ENCODE measurements at regions not wholly inside any gene's neighbourhood (a gene's known extent, or its start where the extent isn't known, plus 50 kb on each side); places are given as distances from the start of the nearest gene placed in this dataset.

DNA sequence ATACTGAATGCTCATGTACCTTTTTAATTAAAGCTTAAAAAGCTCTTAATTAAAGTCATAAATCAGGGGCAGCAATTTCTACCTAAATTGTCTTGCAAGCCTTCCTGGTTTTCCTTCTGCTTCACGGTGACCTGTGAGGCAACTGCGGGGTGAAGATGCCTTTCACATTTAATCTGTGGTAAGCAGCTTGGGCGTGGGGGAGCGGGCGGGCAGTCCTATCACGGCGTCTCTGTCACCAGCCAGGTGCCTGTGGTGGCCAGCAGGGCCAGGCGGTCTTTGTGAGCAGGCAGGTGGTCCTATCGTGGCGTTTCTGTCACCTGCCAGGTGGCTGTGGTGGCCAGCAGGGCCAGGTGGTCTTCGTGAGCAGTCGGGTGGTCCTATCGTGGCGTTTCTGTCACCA, 269.2 kb upstream of the PPP2R2D start:
- Histone ChIP-seq H3K27ac (ENCODE audit: low read depth, low read length, severe bottlenecking) (no peak overlapping the region), H3K4me3 (ENCODE audit: extremely low read depth, insufficient read depth, low read length, poor library complexity, severe bottlenecking) (no peak overlapping the region), H3K9me3 (ENCODE audit: control insufficient read depth, low read length) (peaks cover 7% of the 10 kb centered on the region), H3K36me3 (ENCODE audit: control insufficient read depth, insufficient read depth, low read length) (no peaks in the 10 kb centered on the region), H3K4me1 (ENCODE audit: control insufficient read depth, insufficient read depth, low read length, poor library complexity, severe bottlenecking) (no peaks in the 10 kb centered on the region)
- 91 to 96% methylated on average over 14 of the region's 14 CpGs for WGBS, 2 experiments (ENCODE audit: insufficient coverage in 2 of 2)

DNA sequence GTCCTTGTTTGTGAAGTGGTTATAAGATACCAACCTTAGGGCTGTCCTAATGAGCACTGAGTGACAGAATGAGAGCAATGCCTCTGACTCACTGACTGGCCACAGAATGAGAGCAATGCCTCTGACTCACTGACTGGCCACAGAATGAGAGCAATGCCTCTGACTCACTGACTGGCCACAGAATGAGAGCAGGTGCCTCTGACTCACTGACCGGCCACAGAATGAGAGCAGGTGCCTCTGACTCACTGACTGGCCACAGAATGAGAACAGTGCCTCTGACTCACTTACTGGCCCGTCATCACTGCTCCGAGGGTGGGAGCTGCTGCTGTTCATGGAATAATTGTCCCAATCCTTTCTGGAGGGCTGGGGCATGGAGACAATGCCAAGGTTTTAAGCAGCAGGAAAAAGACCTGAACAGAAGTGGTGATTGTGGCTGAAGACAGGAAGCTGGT, 265.2 kb upstream of the PPP2R2D start:
- H3K9me3 ChIP-seq (ENCODE audit: control insufficient read depth, low read length): no peaks in the 10 kb centered on the region
- WGBS, 2 experiments (ENCODE audit: insufficient coverage in 2 of 2): 66 to 76% methylated on average over 3 of the region's 3 CpGs
- H3K4me3 ChIP-seq (ENCODE audit: extremely low read depth, insufficient read depth, low read length, poor library complexity, severe bottlenecking): no peak overlapping the region
- no peaks in the 10 kb centered on the region for H3K36me3 ChIP-seq (ENCODE audit: control insufficient read depth, insufficient read depth, low read length)
- H3K4me1 ChIP-seq (ENCODE audit: control insufficient read depth, insufficient read depth, low read length, poor library complexity, severe bottlenecking): no peaks in the 10 kb centered on the region
- no peak overlapping the region for H3K27ac ChIP-seq (ENCODE audit: low read depth, low read length, severe bottlenecking)

DNA sequence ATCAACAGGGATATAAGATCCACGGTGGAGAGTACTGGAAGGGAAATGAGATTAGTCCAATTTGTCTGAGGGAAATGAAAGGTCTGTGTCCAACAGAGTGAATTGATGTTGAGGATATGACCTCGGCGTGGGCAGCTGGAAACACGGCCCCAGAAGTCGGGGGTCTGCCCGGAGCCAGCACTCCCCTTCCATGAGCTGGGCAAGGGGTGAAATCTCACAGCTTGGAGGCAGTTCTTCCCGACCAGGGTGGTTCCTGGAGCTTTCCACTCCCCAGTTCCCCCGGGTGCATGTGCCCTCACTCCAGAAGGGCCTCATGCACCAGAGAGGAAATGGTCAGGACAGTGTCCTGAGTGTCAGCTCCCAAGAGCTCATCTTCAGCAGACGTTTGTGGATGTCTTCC, 264.7 kb upstream of the PPP2R2D start:
- Histone ChIP-seq H3K4me1 (ENCODE audit: control insufficient read depth, insufficient read depth, low read length, poor library complexity, severe bottlenecking) (no peaks in the 10 kb centered on the region), H3K4me3 (ENCODE audit: extremely low read depth, insufficient read depth, low read length, poor library complexity, severe bottlenecking) (no peak overlapping the region), H3K36me3 (ENCODE audit: control insufficient read depth, insufficient read depth, low read length) (no peaks in the 10 kb centered on the region), H3K9me3 (ENCODE audit: control insufficient read depth, low read length) (no peaks in the 10 kb centered on the region), H3K27ac (ENCODE audit: low read depth, low read length, severe bottlenecking) (no peak overlapping the region)
- WGBS, 2 experiments (ENCODE audit: insufficient coverage in 2 of 2): 89 to 91% methylated on average over 8 to 9 of the region's 9 CpGs

DNA sequence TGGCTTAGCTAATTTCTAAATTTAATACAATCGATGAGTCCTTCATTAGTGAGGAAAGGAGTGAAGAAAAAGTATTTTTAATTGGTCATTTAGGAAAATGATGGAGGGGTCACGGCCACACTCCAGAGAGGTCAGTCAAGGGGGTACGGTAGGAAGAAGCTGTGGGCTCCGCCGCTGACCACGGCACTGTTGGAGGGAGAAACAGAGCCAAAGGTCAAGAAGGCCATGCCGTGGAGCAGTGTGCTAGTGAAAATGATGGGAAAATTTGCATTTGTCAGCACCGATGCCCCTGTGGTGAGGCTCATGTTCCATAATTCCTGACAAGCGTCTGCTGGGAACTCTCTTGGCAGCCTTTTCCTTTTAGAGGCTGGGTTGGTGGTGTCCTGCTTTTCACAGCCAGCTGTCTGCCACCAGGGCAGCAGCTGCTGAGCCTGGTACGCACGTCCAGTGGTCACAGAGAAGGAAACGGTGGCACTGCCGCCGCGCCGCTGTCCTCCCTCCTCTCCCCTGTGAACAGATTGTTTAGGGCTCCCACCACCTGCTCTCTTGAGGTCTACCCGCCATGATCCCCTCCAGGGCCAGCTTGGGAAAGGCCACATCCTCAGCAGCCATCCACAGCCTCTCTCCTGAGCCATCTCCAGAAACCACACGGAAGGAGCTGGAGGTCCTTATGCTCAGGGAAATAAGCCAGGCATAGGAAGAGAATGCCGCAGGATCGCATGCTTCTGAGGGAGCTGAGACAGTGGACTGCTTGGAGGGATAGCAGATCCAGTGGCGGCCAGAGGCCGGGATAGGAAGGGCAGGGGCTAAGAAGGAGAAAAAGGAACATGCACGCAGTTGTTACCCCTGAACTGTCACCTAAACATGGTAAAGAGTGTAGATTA, 263.7 kb upstream of the PPP2R2D start:
- no peaks in the 10 kb centered on the region for H3K9me3 ChIP-seq (ENCODE audit: control insufficient read depth, low read length)
- 90 to 91% methylated on average over 15 to 23 of the region's 23 CpGs for WGBS, 2 experiments (ENCODE audit: insufficient coverage in 2 of 2)
- no peak overlapping the region for H3K4me3 ChIP-seq (ENCODE audit: extremely low read depth, insufficient read depth, low read length, poor library complexity, severe bottlenecking)
- H3K4me1 ChIP-seq (ENCODE audit: control insufficient read depth, insufficient read depth, low read length, poor library complexity, severe bottlenecking): no peaks in the 10 kb centered on the region
- H3K27ac ChIP-seq (ENCODE audit: low read depth, low read length, severe bottlenecking): no peak overlapping the region
- no peaks in the 10 kb centered on the region for H3K36me3 ChIP-seq (ENCODE audit: control insufficient read depth, insufficient read depth, low read length)

DNA sequence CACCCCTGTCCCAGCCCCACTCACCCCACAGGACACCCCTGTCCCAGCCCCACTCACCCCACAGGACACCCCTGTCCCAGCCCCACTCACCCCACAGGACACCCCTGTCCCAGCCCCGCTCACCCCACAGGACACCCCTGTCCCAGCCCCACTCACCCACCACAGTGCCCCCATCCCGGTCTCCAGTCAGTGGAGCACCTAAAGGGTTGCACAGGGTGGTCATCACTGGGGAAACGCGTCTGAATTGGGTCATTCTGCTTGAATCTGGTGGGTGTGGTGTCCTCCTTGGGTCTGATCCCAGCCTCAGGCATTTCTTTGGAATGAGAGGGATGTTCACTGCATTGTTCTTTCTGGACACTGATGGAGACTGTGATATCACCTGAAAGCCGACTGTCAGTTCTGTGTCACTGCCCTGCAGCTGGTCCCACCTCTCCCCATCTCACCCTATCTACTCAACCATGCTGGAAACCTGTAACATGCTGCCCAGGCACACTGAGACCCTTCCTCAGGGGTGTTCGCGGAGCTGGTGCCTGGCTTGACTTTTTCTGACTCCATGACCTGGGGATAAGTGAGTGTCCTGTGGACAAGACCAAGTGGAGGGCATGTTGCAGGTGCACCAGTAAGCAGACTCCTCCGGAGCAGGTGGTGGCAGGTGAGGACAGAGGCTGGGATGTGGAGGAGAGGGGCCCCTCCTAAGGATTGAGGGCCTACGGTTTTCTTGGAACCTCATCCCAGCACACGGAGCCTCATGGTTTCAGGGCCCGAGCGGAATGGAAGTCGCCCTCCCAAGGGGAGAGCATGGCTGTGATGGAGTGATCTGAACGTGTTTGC, 262.5 kb upstream of the PPP2R2D start:
- Histone ChIP-seq H3K27ac (ENCODE audit: low read depth, low read length, severe bottlenecking) (no peak overlapping the region), H3K36me3 (ENCODE audit: control insufficient read depth, insufficient read depth, low read length) (no peaks in the 10 kb centered on the region), H3K4me1 (ENCODE audit: control insufficient read depth, insufficient read depth, low read length, poor library complexity, severe bottlenecking) (no peaks in the 10 kb centered on the region), H3K4me3 (ENCODE audit: extremely low read depth, insufficient read depth, low read length, poor library complexity, severe bottlenecking) (no peak overlapping the region), H3K9me3 (ENCODE audit: control insufficient read depth, low read length) (no peaks in the 10 kb centered on the region)
- WGBS, 2 experiments (ENCODE audit: insufficient coverage in 2 of 2): 85 to 92% methylated on average over 10 to 11 of the region's 14 CpGs

DNA sequence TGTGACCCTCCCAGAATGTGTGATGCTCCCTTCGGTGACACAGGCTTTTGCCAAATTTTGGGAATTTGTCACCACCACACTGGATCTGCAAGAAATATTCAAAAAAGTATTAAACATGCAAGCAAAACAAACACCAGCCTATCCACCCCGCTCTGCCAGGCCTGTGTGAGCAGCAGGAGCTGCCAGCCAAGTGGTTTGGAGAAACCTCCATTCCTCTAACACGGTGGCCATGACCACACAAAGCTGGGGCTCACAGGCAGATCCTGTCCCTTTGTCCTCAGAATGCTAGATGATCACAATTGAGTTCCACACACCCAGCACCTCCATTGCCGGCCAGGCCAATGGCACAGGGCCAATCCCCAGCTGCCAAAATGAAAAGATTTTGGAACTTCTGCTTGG, 261.9 kb upstream of the PPP2R2D start:
- Histone ChIP-seq H3K9me3 (ENCODE audit: control insufficient read depth, low read length) (no peaks in the 10 kb centered on the region), H3K4me3 (ENCODE audit: extremely low read depth, insufficient read depth, low read length, poor library complexity, severe bottlenecking) (no peak overlapping the region), H3K27ac (ENCODE audit: low read depth, low read length, severe bottlenecking) (no peak overlapping the region), H3K36me3 (ENCODE audit: control insufficient read depth, insufficient read depth, low read length) (no peaks in the 10 kb centered on the region), H3K4me1 (ENCODE audit: control insufficient read depth, insufficient read depth, low read length, poor library complexity, severe bottlenecking) (no peaks in the 10 kb centered on the region)
- WGBS, 2 experiments (ENCODE audit: insufficient coverage in 2 of 2): 75 to 84% methylated on average over 3 to 4 of the region's 4 CpGs

DNA sequence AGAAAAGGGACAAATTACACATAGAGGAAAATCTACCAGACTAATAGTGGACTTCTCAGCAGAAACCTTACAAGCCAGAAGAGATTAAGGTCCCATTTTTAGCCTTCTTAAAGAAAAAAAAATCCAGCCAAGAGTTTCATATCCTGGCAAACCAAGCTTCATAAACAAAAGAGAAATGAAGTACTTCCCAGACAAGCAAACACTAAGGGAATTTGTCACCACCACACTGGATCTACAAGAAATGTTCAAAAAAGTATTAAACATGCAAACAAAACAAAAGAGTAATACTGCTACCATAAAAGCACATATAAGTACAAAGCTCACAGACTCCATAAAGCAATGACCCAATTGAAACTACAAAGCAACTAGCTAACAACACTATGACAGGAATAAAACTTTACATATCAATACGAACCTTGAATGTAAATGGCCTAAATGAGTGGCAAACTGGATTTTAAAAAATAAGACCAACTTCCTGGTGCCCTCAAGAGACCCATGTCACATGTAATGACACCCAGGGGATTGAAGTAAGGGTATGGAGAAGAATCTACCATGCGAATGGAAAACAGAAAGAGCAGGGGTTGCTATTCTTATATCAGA, 260.7 kb upstream of the PPP2R2D start:
- Histone ChIP-seq H3K9me3 (ENCODE audit: control insufficient read depth, low read length) (no peaks in the 10 kb centered on the region), H3K4me3 (ENCODE audit: extremely low read depth, insufficient read depth, low read length, poor library complexity, severe bottlenecking) (no peak overlapping the region), H3K4me1 (ENCODE audit: control insufficient read depth, insufficient read depth, low read length, poor library complexity, severe bottlenecking) (no peaks in the 10 kb centered on the region), H3K36me3 (ENCODE audit: control insufficient read depth, insufficient read depth, low read length) (no peaks in the 10 kb centered on the region), H3K27ac (ENCODE audit: low read depth, low read length, severe bottlenecking) (no peak overlapping the region)
- WGBS, 2 experiments (ENCODE audit: insufficient coverage in 2 of 2): no CpG with 5 or more reads among the region's 2 CpGs

DNA sequence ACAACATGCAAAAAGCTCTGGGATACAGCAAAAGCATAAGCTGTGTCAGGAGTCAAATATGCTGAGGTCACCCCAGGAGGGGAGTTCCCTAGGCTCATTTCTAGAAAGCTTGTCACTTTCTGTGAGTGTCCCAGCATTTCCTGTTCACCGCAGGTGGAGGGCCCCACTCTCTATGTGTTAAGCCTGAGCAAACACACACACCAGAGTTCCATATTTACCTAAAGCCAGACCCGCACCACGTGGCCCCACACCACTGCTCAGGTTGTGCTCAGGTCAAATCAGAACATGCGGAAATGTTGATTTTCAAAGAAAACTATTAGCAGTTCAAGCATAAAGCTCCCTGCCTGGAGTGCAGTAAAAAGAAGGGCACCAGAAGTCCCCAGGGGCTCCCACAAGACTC, 259.6 kb upstream of the PPP2R2D start:
- H3K36me3 ChIP-seq (ENCODE audit: control insufficient read depth, insufficient read depth, low read length): no peaks in the 10 kb centered on the region
- H3K9me3 ChIP-seq (ENCODE audit: control insufficient read depth, low read length): no peaks in the 10 kb centered on the region
- H3K4me3 ChIP-seq (ENCODE audit: extremely low read depth, insufficient read depth, low read length, poor library complexity, severe bottlenecking): no peak overlapping the region
- H3K27ac ChIP-seq (ENCODE audit: low read depth, low read length, severe bottlenecking): no peak overlapping the region
- 58 to 68% methylated on average over 3 to 4 of the region's 4 CpGs for WGBS, 2 experiments (ENCODE audit: insufficient coverage in 2 of 2)
- no peaks in the 10 kb centered on the region for H3K4me1 ChIP-seq (ENCODE audit: control insufficient read depth, insufficient read depth, low read length, poor library complexity, severe bottlenecking)

DNA sequence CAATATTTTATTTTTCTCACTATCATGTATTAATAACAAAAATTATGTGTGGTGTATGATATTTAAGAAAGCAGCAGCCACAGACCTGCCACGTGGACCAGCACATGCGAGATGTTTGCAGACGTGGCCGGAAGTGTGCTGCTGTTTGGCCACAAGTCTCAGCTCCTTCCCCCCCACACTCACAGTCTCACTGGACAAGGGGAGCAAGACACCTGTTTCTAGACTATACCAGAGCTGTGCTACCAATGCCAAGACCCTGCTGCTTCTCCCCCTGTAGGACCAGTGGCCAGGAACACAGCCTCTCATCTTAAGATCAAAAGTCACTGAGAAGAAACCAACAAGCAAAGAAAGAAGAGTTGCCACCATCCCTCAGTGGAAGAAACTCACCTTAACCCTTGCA, 258.9 kb upstream of the PPP2R2D start:
- Histone ChIP-seq H3K4me3 (ENCODE audit: extremely low read depth, insufficient read depth, low read length, poor library complexity, severe bottlenecking) (no peak overlapping the region), H3K4me1 (ENCODE audit: control insufficient read depth, insufficient read depth, low read length, poor library complexity, severe bottlenecking) (no peaks in the 10 kb centered on the region), H3K9me3 (ENCODE audit: control insufficient read depth, low read length) (no peaks in the 10 kb centered on the region), H3K27ac (ENCODE audit: low read depth, low read length, severe bottlenecking) (no peak overlapping the region), H3K36me3 (ENCODE audit: control insufficient read depth, insufficient read depth, low read length) (no peaks in the 10 kb centered on the region)
- 100% methylated on average over 2 of the region's 4 CpGs; no CpG with 5 or more reads in 1 of the 2 experiments for WGBS, 2 experiments (ENCODE audit: insufficient coverage in 2 of 2)

DNA sequence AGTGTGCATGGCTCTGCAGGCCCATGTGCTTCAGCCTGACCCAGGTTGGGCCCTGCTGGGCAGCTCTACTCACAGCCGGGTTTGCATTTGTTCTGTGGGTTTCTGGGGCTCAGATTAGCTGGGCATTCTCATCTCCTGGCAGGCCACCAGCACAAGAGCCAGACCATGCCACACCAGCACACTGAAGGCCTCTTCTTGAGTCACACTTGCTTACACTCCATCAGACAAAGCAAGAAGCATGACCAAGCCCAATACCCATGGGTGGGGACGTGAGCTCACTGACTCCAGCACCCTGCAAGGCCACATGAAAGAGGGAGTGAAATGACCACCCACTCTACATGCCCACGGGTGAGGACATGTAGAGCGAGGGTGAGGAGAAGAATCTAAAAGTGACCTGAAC, 257.8 kb upstream of the PPP2R2D start:
- Histone ChIP-seq H3K4me1 (ENCODE audit: control insufficient read depth, insufficient read depth, low read length, poor library complexity, severe bottlenecking) (no peaks in the 10 kb centered on the region), H3K36me3 (ENCODE audit: control insufficient read depth, insufficient read depth, low read length) (no peaks in the 10 kb centered on the region), H3K27ac (ENCODE audit: low read depth, low read length, severe bottlenecking) (no peak overlapping the region), H3K4me3 (ENCODE audit: extremely low read depth, insufficient read depth, low read length, poor library complexity, severe bottlenecking) (no peak overlapping the region), H3K9me3 (ENCODE audit: control insufficient read depth, low read length) (no peaks in the 10 kb centered on the region)
- 80 to 93% methylated on average over 1 to 3 of the region's 4 CpGs for WGBS, 2 experiments (ENCODE audit: insufficient coverage in 2 of 2)

All from mesodermal cell (in vitro differentiated cells).